GM21423 (cell line): ENCODE measurements at regions not wholly inside any gene's neighbourhood (a gene's known extent, or its start where the extent isn't known, plus 50 kb on each side); places are given as distances from the start of the nearest gene placed in this dataset.

Source experiments
- ATAC-seq: cut with Tn5 transposase; IDR thresholded peaks from one replicate; pipeline ENCODE4 v1.9.1; 2021; ENCODE audit warnings: mild to moderate bottlenecking, moderate library complexity; ENCODE audit not compliant: unreplicated experiment

- ATAC-seq: no peak
These were observed 84.8 kb upstream of the PAK5 start for GRCh38 chr20:9923648-9924047.

GRCh38 chr20:9920866-9921265 lies 82.0 kb upstream of the PAK5 start:
- ATAC-seq: no peak

- peak; percentile 87 for ATAC-seq
These were observed 80.6 kb upstream of the PAK5 start for GRCh38 chr20:9919271-9920014.

- ATAC-seq: no peak
These were observed 79.5 kb upstream of the PAK5 start for GRCh38 chr20:9918348-9918747.

- ATAC-seq: no peak
These were observed 77.9 kb upstream of the PAK5 start for GRCh38 chr20:9916761-9917160.

GRCh38 chr20:9912858-9913434 lies 74.1 kb upstream of the PAK5 start:
- ATAC-seq: peak; percentile 72

- ATAC-seq: no peak
These were observed 73.4 kb upstream of the PAK5 start for GRCh38 chr20:9912290-9912689.

GRCh38 chr20:9911519-9911918 lies 72.6 kb upstream of the PAK5 start:
- no peak for ATAC-seq

GRCh38 chr20:9909167-9909566 lies 70.3 kb upstream of the PAK5 start:
- no peak for ATAC-seq

GRCh38 chr20:9903048-9903655 lies 64.3 kb upstream of the PAK5 start:
- no peak for ATAC-seq

GRCh38 chr20:9889270-9889981 lies 50.5 kb upstream of the PAK5 start:
- ATAC-seq: no peak
